HG03432 (cell line): ENCODE measurements at regions not wholly inside any gene's neighbourhood (a gene's known extent, or its start where the extent isn't known, plus 50 kb on each side); places are given as distances from the start of the nearest gene placed in this dataset.

Source experiments
- ATAC-seq: cut with Tn5 transposase; IDR thresholded peaks from one replicate; pipeline ENCODE4 v1.9.1; 2021; ENCODE audit warnings: mild to moderate bottlenecking, moderate library complexity; ENCODE audit not compliant: unreplicated experiment

DNA sequence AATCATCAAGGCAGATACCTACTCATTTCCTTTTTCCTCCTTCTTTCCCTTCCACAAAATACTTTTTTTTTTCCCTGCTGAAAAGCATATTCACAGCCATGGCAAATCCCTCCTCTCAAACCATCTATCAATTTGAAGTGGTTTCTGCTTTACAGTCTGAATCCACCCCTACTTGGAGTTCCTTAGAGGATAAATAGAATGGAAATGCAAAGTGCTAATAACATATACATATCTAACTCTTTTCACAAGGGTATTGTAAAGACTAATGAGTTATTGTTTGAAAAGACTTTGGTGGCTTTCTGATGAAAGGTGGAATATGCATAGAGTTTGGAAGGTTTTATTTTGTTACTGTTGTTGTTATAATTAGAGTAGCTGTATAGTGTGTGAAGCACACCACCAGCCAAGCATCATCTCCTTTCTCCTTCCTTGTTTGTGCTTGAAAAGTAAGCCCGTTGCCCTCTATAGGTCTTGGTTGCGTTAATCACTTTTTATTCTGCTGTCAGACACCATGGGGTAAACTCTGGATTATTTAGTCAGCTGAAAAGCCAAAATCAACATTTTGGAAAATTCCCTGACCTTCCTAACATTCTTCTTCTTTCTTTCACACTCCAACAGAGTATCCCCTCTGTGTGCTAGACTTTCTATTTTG, 2126.9 kb upstream of the CELF4 start:
- ATAC-seq, result no peak

DNA sequence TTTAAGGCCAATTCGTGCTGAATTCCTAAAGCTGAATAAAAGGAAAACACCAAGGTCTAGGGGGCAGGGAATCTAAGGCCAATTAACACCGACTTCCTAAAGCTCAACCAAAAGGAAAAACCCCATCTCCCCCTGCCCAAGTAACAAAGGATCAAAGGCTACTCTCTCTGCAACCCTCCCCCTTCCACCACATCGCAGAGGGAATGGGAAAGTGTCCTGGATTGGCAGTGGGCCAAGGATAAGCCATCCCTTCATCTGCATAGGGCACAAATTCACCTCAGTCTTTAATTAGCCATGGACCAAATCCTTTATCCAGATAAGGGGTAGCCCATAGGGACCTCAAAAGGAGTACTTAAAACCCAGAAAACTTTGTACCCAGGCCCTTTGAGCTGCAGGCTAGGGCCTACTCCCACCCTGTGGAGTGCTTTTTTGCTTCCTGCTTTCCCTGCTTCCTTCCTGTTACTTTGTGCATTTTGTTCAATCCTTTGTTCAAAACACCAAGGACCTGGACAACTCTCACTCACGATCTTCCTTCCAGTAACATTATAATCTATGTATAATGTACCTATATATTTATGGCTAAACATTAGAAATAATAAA, 2119.8 kb upstream of the CELF4 start:
- no peak for ATAC-seq

DNA sequence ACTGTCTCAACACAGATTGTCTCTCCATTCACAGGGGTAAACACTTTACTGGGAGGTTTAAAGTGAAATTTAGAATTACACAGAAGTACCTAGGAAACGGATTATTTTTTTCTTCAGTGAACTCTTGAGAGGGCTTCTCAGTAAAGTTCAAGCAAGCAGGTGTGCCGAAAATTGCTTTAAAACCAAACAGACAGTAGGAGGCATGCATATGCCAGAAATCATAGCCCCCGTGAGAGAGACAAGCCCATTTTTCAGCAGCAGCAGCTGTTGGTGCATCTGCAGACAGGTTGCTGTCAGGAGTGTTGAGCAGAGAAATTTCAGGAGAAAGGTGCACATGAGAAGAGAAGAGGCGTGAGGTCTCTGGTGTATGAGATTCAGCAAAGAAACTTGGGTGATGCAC, 2115.5 kb upstream of the CELF4 start:
- no peak for ATAC-seq

DNA sequence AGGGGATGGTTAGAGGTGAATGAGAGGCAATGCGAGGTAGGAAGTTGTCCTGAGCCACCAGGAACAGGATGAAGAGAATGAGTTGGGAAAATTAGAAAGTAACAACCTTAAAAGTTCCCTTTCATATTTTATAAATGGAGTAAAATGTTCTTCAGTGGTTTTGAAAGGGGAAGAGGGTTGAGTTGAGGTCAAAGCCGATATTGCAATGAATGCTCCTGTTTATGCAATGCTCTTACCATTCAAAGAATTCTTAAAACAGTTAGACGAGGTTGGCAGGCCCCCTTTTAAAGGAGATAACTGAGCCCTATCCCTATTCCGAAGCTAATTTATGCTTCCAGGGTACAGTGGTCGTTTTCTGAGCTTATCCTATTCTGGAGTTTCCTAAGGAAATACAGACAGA, 2110.3 kb upstream of the CELF4 start:
- no peak for ATAC-seq

DNA sequence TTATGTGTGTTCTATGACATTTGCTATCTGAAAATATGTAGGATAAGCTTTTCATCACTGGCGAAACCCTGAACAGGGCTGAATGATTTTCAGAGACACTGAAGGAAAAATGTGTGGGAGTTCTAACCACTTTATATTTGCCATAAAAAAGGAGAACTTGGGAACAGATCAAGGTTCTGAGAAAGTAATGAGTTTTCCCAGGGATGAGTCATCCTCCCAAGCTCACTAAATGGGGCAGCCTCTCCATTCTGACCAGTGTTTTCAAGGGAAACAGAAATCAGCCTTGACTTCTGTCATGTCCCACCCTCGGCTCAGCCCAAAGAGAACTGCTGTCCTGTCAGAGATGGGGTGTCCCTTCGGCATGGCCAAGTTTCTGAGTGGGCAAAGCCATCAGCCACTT, 2109.8 kb upstream of the CELF4 start:
- ATAC-seq, result no peak

DNA sequence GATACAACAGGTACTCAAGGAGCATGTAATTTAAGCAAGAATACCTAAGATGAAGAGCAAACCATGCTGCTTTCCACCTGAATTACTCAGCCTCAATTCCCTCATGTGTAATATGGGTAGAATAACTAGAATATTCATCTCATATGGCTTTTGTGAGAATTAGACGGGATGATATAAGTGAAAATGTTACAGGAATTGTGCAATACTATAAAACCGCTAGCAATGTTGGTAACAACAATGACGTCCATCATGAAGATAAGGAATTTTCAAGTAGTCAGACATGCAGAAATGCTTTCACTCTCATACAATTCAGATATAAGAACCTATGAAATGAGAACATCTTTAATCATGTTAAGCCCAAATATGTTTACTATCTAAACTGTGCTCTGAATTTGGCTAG, 2106.6 kb upstream of the CELF4 start:
- no peak for ATAC-seq

DNA sequence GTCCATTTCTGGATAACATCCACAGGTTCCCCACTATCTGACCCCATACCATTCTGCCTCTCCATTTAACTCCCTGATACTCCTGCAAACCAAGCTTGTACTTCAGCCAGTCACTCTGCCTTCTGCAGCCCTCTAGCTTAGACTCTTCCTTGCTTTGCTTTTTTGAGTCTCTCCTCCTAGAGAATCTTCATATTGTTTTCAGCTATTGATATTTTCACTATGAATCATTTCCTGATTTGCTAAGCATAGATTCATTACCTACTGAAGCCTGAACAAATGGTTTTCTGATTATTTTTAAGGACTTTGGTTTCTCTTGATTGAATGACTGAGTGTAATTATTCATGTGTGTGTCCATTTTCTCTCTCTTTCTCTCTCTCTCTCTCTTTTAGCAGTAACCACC, 2102.3 kb upstream of the CELF4 start:
- ATAC-seq, result no peak

DNA sequence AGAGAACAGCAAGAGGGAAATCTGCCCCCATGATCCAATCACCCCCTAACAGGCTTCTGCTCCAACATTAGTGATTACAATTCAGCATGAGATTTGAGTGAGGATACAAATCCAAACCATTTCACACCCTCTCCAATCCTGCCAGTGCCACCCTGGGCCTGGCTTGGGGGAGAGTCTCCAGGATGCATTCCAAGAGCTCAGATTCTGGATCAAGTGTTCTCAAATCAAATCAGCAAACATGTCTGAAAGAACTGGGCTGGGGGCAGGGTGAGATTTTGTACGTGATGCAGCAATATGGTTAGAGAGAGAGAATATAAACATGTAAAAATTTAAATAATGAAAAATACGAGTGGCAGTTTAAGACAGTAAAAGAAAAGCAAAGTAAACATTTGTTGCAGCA, 2100.9 kb upstream of the CELF4 start:
- ATAC-seq, result no peak

DNA sequence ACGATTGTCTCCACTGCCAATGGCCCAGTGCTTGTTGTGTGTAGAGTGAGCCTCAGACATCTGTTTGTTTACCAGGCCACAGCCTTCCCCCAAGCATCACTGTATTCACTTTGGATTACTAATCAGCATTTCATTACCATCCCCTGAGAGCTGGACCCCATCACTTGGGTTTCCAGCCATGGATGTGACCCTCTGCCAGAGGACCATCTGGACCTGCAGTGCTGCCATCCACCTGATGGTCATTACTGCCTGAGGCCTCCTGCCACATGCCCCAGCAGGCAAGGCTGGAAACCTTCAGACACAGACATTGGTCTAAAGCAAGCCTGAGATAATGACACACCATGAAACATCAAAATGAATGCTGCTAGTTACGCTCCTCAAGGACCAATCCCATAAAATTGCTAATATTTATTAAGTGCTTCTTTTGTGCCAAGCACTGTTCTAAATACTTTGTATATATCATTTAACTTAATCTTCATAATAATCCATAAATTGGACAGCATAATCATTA, 2096.3 kb upstream of the CELF4 start:
- no peak for ATAC-seq

DNA sequence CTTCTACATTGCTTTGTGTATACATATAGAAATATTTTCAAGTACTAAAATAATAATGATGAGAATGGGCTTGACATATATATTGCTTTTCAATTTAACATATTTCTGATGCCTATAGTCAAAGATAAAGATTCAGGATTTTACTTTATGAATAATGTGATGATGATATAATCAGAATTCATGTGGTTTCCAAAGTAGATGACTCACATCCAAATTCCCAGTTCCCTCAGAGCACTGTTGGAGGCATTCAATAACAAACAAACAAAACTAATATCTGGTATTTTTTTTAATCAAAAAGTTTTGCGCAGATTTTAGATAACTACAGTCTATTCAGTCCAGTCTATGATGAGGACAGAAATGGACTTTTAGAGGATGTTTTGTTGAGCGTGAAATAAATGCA, 2094.5 kb upstream of the CELF4 start:
- ATAC-seq, result no peak

DNA sequence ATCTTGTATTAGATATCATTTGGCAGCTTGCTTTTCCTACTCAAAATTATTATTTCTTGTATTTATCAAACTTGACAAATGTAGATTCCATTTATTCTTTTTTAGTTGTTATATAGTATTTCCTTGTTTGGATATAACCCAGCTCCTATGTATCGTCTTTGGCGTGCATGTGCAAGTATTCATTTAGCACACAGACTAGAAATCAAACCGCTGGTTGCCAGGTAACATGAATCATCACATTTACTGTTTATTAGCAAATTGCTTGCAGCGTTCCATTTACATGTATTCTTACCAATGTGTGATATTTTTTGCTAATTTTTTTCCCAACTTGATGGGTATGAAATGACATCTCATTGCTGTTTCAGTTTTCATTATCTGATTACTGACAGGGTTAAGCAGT, 2089.7 kb upstream of the CELF4 start:
- ATAC-seq, result no peak

DNA sequence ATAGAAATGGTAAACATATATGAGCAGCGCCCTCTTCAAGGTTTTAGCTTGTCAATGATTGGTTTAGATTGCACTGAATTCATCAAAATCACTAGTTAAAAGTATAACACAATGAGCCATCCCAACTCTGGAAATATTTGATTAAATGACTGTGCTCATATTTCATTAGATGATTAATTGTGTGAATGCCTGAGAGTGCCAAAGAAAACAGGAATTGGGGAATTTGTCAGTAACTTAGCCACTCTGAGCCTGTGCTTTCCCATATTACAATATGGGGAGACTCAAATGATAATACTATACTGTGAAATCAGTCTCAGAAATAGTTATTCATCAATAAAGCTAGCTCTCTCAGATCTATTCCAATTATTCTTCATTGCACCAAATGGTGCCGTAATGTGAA, 2087.6 kb upstream of the CELF4 start:
- ATAC-seq, result no peak

DNA sequence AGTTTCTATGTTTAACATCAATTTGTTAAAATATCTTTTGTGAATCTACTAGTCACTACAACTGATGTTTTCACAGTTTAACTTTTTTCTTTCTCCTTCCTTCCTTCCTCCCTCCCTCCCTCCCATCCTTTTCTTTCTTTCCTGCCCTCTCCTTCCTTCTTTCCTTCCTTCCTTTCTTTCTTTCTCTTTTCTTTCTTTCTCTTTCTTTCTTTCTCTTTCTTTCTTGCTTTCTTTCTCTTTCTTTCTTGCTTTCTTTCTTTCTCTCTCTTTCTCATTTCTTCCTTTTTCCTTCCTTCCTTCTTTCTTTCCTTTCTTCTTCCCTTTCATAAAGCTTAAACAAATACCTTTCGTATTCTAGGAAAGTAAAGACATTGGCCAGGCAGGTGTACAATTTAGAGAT, 2083.0 kb upstream of the CELF4 start:
- no peak for ATAC-seq

DNA sequence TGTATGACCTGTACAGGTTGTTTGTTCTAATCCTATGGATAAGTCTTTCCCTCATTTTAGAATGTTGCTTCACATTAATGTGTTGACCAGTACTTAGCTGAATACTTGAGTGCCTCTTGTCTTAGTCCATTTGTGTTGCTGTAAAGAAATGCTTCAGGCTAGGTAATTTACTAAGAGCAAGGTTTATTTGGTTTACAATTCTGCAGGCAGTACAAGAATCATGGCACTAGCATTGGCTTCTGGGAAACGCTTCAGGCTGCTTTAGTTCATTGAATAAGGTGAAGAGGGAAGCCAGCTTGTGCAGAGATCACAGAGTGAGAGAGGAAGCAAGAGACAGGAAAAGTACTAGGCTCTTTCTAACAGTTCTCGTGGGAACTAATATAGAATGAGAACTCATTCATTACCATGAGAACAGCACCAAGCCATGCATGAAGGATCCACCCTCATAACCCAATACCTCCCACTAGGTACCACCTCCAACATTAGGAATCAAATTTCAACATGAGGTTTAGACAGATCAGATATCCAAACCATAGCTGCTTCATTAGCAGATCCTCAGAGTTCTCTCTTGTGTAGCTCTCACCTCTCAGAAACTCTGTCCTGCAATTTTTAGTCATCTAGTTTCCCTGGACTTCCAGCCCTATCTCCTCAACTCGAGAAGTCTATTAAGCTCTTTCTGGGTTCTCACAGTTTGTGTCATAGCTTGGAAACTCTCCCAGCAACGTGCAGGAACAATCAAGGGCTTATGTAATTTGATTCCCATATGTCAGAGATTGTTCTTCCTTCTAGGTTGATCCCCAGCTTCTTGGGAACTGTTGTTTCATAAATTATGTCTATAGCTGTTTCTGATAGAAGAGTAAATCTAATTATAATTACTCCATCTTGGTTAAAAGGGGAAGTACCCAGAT, 2082.3 kb upstream of the CELF4 start:
- no peak for ATAC-seq

DNA sequence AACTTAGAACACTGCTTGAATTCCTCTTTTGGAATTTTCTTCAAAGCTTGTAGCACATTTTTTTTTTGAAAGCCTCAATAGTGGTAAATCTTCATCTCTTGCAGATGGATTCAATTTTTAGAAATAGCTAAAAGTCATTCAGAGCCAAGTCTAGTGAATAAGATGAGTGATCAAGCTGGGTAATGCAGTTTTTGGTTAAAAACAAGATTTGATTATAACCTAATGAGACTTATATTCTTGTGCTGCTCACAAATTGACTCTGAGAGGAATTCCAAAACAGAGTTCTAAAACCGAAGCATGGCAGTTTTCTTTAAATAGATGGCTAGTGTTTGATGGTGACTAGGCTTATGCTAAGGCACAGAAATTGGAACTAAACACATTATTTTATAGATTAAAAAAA, 2072.6 kb upstream of the CELF4 start:
- no peak for ATAC-seq

DNA sequence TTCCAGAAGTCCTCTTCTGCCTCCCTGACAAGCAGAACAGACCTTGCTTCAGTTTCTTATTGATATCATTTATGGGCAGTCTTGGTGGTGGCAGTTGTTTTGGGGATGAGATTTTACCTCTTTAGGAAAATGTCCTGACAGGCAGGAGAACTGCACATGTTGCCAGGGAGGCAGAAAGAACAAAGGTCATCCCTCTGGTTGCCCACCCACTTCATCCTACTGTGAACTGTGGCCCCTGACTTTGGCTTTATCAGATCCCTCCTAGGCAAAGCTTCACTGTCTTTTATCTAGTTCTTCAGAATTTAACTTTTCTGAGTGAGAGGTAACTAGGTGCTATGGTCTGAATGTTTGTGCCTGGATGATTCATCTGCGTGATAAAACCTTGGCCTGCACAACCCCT, 2071.3 kb upstream of the CELF4 start:
- no peak for ATAC-seq

DNA sequence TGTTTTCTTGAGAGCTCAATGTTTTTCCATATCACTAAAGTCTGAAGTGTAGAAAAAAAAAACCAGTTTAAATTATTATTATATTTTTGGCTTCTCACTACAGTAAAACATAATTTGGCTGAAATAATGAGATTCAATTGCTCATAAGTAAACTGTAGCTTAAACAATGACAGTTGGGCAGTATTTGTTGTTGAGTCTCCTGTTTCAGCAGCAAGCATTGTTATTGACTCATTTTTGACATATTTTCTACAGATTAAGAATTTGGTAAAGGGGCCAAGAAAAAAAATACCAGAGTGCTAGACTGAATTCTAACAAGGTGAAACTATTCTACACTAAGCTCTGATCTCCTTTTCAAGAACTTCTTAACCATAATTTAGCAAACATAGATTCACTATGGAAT, 2070.4 kb upstream of the CELF4 start:
- no peak for ATAC-seq

DNA sequence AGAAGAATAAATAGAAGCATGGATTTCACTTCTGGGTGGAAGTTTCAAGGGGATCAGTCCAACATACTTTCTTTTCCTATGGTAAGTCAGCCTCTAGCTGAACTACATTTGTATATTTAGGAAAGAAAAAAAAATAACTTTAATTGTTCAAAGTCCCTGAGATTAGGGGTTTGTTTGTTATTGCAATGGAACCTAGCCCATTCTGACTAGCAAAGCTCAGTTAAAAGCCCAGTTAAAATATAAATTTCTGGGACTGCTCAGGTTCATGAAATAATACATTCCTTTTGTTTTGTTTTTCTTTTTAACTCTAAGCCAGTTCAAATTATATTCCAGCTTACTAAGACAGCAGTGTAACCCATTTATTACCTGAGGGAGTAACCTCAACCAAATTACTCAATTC, 2069.6 kb upstream of the CELF4 start:
- ATAC-seq, result no peak

DNA sequence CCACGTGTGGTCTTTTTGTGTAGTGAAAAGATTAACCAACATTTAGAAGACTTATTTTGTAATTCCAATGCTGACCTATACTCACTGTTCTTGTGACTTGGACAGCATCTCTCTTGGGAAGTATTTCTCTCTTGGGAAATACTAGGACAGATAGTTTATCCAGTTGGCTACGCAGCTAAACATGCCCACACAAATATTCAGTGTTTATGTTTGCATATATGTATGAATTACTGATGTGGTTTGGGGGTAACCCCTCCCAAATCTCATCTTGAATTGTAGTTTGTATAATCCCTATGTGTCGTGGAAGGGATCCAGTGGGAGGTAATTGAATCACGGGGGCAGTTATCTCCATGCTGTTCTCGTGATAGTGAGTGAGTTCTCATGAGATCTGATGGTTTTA, 2062.3 kb upstream of the CELF4 start:
- ATAC-seq, result no peak

DNA sequence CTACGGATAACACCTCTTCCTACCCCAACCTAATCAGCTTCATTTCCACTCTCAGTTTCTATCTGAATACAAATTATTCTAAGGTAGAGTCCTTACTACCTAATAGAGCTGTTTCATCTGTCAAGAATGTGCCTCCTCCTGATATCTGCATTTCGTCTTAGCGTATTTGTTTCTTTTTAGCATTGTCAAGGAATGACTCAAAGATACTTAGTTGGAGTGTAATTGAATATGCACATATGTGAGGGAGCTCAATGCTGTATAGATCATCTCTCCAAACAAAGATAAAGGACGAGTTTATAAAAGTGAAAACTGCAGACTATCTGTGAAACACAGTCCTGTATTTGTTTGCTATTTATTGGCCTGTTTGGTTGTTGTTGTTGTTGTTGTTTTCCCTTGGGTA, 2059.4 kb upstream of the CELF4 start:
- ATAC-seq, result no peak

DNA sequence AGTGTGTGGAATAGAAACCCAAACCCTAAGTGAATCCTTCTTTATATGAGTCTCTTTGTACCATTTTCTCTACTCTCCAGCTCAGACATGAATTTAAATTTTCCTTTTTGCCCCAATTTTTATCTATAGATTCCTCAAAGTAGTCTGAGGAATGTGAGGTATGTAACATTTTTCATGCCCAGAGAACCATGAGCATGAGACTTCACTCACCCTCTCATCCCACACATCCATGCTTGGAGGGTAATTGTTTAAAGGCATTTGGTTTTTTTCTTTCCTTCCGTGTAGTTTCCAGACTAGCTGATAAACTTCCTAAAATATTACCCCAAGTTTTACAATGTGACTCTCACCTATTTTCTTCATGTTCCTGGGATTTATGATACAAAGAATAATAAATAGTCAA, 2056.8 kb upstream of the CELF4 start:
- no peak for ATAC-seq

DNA sequence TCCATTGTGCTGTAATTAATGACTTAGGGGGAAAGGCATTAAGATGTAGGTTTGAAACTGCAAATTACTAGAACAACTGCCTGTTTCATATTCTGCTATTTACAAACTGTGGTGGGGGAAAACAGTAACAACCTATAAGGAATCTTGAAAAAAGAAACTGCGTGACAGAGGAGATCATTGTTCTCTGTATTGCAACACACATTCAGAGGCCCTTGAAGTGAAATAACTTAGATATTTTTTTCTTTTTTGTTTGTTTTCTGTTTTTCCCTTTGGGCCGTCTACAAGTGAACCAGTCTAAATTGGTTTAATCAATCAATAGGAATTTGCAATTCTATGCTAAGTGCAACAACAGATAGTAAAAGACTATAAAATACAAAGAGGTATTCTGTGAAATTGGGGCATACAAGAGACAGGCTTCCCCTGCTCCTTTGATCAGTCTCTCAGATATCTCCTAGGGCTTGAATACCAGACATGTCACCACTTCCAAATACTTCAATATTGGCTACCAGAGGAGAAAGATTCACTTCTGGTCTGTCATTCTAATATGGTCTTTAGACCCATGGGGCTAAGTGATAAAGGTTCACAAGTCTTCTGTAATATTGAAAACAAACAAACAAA, 2055.1 kb upstream of the CELF4 start:
- no peak for ATAC-seq
